T-helper 17 cell (primary cell): ENCODE measurements at regions not wholly inside any gene's neighbourhood (a gene's known extent, or its start where the extent isn't known, plus 50 kb on each side); places are given as distances from the start of the nearest gene placed in this dataset.

Experiments
- ATAC-seq: fragments of 150-1000 bp; cut with Tn5 transposase; 2 replicates; pipeline ENCODE4 v1.10.0; 2021; ENCODE audit warnings: mild to moderate bottlenecking, moderate library complexity
- DNase-seq, 3 donors: peaks; one replicate each; pipeline versions ENCODE4 v3.0.0 to v3.0.0-alpha.2; 2020 to 2021
- H3K9me3 ChIP-seq: one replicate; pipeline ENCODE4 v1.7.0; 2013; ENCODE audit warnings: low read length, mild to moderate bottlenecking; ENCODE audit not compliant: control insufficient read depth, poor library complexity, severe bottlenecking
- H3K27ac Mint-ChIP-seq: one replicate; pipeline ENCODE4 v1.8.0; 2022; ENCODE audit warnings: mild to moderate bottlenecking, moderate library complexity, mixed read lengths
- H3K27me3 Mint-ChIP-seq: one replicate; pipeline ENCODE4 v1.8.0; 2022; ENCODE audit warnings: mixed read lengths
- H3K36me3 Mint-ChIP-seq: one replicate; pipeline ENCODE4 v1.8.0; 2022; ENCODE audit warnings: low read depth, mixed read lengths
- H3K4me1 Mint-ChIP-seq: one replicate; pipeline ENCODE4 v1.8.0; 2022; ENCODE audit warnings: mild to moderate bottlenecking, mixed read lengths
- H3K4me3 Mint-ChIP-seq: one replicate; pipeline ENCODE4 v1.8.0; 2022; ENCODE audit warnings: mild to moderate bottlenecking, moderate library complexity, mixed read lengths

GRCh38 chr6:40743690-40744446 lies 156.7 kb upstream of the LRFN2 start:
- Mint-ChIP-seq H3K27ac (no peak overlapping the region), H3K36me3 (no peaks in the 10 kb centered on the region), H3K4me3 (no peak overlapping the region), H3K27me3 (peaks cover 67% of the 10 kb centered on the region), H3K4me1 (no peaks in the 10 kb centered on the region)
- no peaks in the 10 kb centered on the region for H3K9me3 ChIP-seq
- ATAC-seq = no peak
- DNase-seq = no peak

- H3K36me3 Mint-ChIP-seq = no peaks in the 10 kb centered on the region
- H3K27me3 Mint-ChIP-seq = peaks cover 66% of the 10 kb centered on the region
- ATAC-seq (no peak), DNase-seq (no peak)
- no peak overlapping the region for H3K27ac Mint-ChIP-seq
- no peaks in the 10 kb centered on the region for H3K9me3 ChIP-seq
- H3K4me1 Mint-ChIP-seq = no peaks in the 10 kb centered on the region
- no peak overlapping the region for H3K4me3 Mint-ChIP-seq
These were observed 156.1 kb upstream of the LRFN2 start for GRCh38 chr6:40743226-40743625.

GRCh38 chr6:40740518-40740917 lies 153.4 kb upstream of the LRFN2 start:
- no peak for ATAC-seq

GRCh38 chr6:40738551-40739193 lies 151.5 kb upstream of the LRFN2 start:
- ATAC-seq (no peak), DNase-seq (no peak)
- H3K36me3 Mint-ChIP-seq = no peaks in the 10 kb centered on the region

More at GRCh38 chr6:40740518-40740917, 153.4 kb upstream of the LRFN2 start:
- Mint-ChIP-seq H3K4me3 (no peak overlapping the region), H3K27me3 (peaks cover 61% of the 10 kb centered on the region), H3K27ac (no peak overlapping the region), H3K36me3 (no peaks in the 10 kb centered on the region), H3K4me1 (no peaks in the 10 kb centered on the region)
- no peak for DNase-seq
- no peaks in the 10 kb centered on the region for H3K9me3 ChIP-seq

GRCh38 chr6:40735521-40735920 lies 148.4 kb upstream of the LRFN2 start:
- no peak for DNase-seq
- Mint-ChIP-seq H3K36me3 (no peaks in the 10 kb centered on the region), H3K27ac (no peak overlapping the region), H3K27me3 (peaks cover 53% of the 10 kb centered on the region), H3K4me3 (no peak overlapping the region), H3K4me1 (no peaks in the 10 kb centered on the region)
- ATAC-seq = no peak
- H3K9me3 ChIP-seq = no peaks in the 10 kb centered on the region

More at GRCh38 chr6:40738551-40739193, 151.5 kb upstream of the LRFN2 start:
- H3K4me1 Mint-ChIP-seq = no peaks in the 10 kb centered on the region
- no peaks in the 10 kb centered on the region for H3K9me3 ChIP-seq
- peaks cover 67% of the 10 kb centered on the region for H3K27me3 Mint-ChIP-seq
- H3K4me3 Mint-ChIP-seq = no peak overlapping the region
- H3K27ac Mint-ChIP-seq = no peak overlapping the region

- Mint-ChIP-seq H3K4me1 (no peaks in the 10 kb centered on the region), H3K4me3 (no peak overlapping the region), H3K27ac (no peak overlapping the region), H3K36me3 (no peaks in the 10 kb centered on the region), H3K27me3 (peaks cover 53% of the 10 kb centered on the region)
- DNase-seq (no peak), ATAC-seq (no peak)
- H3K9me3 ChIP-seq = no peaks in the 10 kb centered on the region
These were observed 148.0 kb upstream of the LRFN2 start for GRCh38 chr6:40735121-40735520.

- no peaks in the 10 kb centered on the region for H3K9me3 ChIP-seq
- peaks cover 53% of the 10 kb centered on the region for H3K27me3 Mint-ChIP-seq
- no peaks in the 10 kb centered on the region for H3K4me1 Mint-ChIP-seq
- no peak overlapping the region for H3K4me3 Mint-ChIP-seq
- no peak for DNase-seq
- ATAC-seq = no peak
- no peak overlapping the region for H3K27ac Mint-ChIP-seq
- no peaks in the 10 kb centered on the region for H3K36me3 Mint-ChIP-seq
These were observed 147.4 kb upstream of the LRFN2 start for GRCh38 chr6:40734607-40735006.

- ATAC-seq (no peak), DNase-seq (no peak)
- H3K4me3 Mint-ChIP-seq = no peak overlapping the region
- H3K4me1 Mint-ChIP-seq = no peaks in the 10 kb centered on the region
- H3K27ac Mint-ChIP-seq = no peak overlapping the region
- peaks cover 54% of the 10 kb centered on the region for H3K27me3 Mint-ChIP-seq
- no peaks in the 10 kb centered on the region for H3K36me3 Mint-ChIP-seq
- no peaks in the 10 kb centered on the region for H3K9me3 ChIP-seq
These were observed 146.7 kb upstream of the LRFN2 start for GRCh38 chr6:40733770-40734396.

GRCh38 chr6:40733290-40733689 lies 146.1 kb upstream of the LRFN2 start:
- ATAC-seq = no peak
- H3K4me1 Mint-ChIP-seq = no peaks in the 10 kb centered on the region
- H3K27ac Mint-ChIP-seq = no peak overlapping the region
- H3K4me3 Mint-ChIP-seq = no peak overlapping the region
- no peaks in the 10 kb centered on the region for H3K36me3 Mint-ChIP-seq
- no peak for DNase-seq
- no peaks in the 10 kb centered on the region for H3K9me3 ChIP-seq
- peaks cover 48% of the 10 kb centered on the region for H3K27me3 Mint-ChIP-seq

- no peaks in the 10 kb centered on the region for H3K4me1 Mint-ChIP-seq
- H3K27me3 Mint-ChIP-seq = peaks cover 48% of the 10 kb centered on the region
- no peak overlapping the region for H3K27ac Mint-ChIP-seq
- no peak overlapping the region for H3K4me3 Mint-ChIP-seq
- ATAC-seq (no peak), DNase-seq (no peak)
- no peaks in the 10 kb centered on the region for H3K9me3 ChIP-seq
- H3K36me3 Mint-ChIP-seq = no peaks in the 10 kb centered on the region
These were observed 145.7 kb upstream of the LRFN2 start for GRCh38 chr6:40732878-40733277.

GRCh38 chr6:40728643-40729042 lies 141.5 kb upstream of the LRFN2 start:
- ATAC-seq (no peak), DNase-seq (no peak)
- Mint-ChIP-seq H3K36me3 (no peaks in the 10 kb centered on the region), H3K27me3 (peaks cover 31% of the 10 kb centered on the region), H3K4me3 (no peak overlapping the region), H3K4me1 (peaks cover 3% of the 10 kb centered on the region), H3K27ac (no peak overlapping the region)
- H3K9me3 ChIP-seq = no peaks in the 10 kb centered on the region

GRCh38 chr6:40727271-40727670 lies 140.1 kb upstream of the LRFN2 start:
- no peaks in the 10 kb centered on the region for H3K36me3 Mint-ChIP-seq
- no peaks in the 10 kb centered on the region for H3K9me3 ChIP-seq
- H3K27ac Mint-ChIP-seq = no peak overlapping the region
- H3K4me3 Mint-ChIP-seq = no peak overlapping the region
- H3K4me1 Mint-ChIP-seq = peaks cover 3% of the 10 kb centered on the region
- no peak for DNase-seq
- ATAC-seq = no peak
- H3K27me3 Mint-ChIP-seq = peaks cover 26% of the 10 kb centered on the region

- Mint-ChIP-seq H3K4me1 (peaks cover 3% of the 10 kb centered on the region), H3K27me3 (peaks cover 30% of the 10 kb centered on the region), H3K27ac (no peak overlapping the region), H3K36me3 (no peaks in the 10 kb centered on the region), H3K4me3 (no peak overlapping the region)
- H3K9me3 ChIP-seq = no peaks in the 10 kb centered on the region
- ATAC-seq (no peak), DNase-seq (no peak)
These were observed 139.7 kb upstream of the LRFN2 start for GRCh38 chr6:40726853-40727252.
